GM19324 (cell line): ENCODE measurements at regions not wholly inside any gene's neighbourhood (a gene's known extent, or its start where the extent isn't known, plus 50 kb on each side); places are given as distances from the start of the nearest gene placed in this dataset.
A peak's percentile ranks its signal among the peaks of the same experiment; 100 is the strongest.

ENCODE experiments used
- ATAC-seq: cut with Tn5 transposase; IDR thresholded peaks from one replicate; pipeline ENCODE4 v1.9.1; 2021; ENCODE audit warnings: mild to moderate bottlenecking, moderate library complexity; ENCODE audit not compliant: unreplicated experiment, low FRiP score

DNA sequence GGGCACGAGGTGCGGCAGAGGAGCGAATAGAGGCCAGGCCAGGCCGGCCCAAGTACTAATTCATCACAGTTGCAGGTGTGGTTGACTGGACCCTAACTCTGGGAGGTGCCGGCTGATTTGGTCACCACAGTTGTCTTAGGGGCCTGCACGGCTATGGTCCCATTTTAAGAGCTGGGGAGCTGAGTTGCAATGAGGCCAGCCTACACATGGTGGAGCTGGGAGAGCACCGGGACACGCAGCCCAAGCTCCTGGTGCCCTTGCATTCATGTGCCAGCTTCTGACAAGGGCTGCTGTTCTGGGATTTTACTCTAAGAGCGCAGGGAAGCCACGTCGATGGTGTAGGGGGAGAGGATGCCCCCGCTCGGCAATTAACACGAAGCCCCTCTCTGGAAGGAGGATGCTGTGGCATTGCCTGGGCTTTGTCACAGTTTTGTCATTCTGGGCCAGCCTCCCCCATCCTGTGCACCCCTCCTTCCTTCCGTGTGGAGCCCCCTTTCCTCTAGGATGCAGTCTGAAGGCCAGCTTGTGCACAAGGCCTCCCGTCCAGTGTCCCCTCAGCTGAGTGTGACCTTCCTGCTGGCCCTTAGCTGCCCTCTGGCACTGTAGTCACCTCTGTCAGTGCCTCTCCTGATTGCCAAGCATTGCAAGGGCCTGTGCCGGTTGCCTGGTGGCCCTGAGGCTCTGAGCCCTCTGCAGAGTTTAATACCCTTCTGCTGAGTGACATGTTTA, 109.4 kb upstream of the C1QTNF9B start:
- ATAC-seq, result no peak

GRCh38 chr13:24007979-24008620, 110.8 kb upstream of the C1QTNF9B start:
- no peak for ATAC-seq

DNA sequence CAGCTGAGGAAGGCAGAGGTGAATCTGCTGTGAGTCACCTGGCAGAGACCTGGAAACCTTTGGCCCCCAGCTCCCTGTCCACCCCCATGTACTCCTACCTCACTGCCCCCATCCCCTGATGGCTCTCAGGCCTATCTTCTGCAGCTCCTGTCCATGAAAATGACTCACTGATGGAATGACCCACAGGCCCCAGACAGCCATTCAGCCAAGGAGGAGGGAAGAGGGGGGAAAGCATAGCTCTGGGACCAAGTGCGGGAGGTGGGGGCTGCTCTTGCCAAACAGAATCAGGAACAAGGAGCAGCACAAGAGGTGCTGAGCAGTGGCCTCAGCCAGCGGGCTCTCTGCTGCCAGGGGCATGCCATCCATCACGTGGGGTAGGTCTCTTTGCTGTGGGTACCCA, 111.4 kb upstream of the C1QTNF9B start:
- ATAC-seq, result no peak

DNA sequence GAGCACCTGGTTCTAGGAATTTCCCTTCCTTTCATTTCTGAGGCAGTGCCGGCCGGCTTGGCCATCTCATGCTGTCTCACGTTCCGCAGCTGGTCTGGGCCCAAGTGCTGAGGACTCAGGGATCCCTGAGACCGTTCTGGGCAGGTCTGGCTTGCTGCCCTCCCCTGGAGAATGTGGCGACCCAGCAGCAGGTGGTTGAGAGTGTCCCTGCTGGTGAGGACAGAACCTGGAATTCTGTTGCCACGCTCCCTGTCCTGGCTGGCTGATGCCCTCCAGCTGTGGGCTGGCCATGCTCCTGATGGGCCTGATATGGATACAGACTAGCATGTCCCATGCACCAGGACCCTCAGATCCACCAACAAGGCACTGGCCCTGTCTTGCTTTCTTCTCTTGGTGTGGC, 114.0 kb upstream of the C1QTNF9B start:
- ATAC-seq, result no peak

- no peak for ATAC-seq
These were observed 115.3 kb upstream of the C1QTNF9B start for GRCh38 chr13:24012648-24013047.

DNA sequence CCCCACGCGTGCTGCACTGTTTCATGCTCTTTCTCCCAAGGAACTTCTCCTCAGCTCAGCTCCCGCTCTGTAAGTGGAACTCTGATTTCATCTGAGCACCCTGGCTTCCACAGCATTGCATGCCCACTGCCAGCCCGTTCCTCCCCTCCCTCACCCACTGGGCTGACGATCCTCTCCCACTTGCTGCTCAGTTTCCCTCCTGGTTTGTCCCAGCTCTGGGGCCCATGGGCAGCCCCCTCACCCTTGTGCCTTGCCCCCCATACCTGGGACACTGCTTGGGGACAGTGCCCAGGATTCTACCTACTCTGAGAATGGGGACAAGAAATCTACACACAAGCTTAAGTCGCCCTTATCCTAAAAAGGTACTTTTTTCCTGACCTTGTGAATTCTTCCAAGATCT, 115.9 kb upstream of the C1QTNF9B start:
- no peak for ATAC-seq

DNA sequence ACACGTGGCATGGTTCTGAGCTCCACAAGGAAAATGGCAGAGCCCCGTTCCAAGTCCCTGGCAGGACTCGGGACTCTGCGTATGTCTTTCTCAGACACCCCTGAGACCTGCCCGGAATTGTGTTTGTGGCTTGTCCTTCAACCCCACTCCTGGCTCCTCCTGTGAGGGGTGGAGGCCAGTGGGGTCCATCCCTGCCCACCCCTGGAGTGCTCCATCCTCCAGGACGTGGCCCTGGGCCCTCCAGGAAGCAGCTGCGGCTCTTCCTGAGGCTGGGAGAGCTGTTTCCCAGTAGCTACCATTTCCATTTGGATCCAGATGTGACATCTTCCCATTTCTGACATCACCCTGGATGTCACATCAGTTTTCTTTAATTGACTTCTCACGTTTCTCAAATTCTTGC, 118.7 kb upstream of the C1QTNF9B start:
- ATAC-seq, result no peak

DNA sequence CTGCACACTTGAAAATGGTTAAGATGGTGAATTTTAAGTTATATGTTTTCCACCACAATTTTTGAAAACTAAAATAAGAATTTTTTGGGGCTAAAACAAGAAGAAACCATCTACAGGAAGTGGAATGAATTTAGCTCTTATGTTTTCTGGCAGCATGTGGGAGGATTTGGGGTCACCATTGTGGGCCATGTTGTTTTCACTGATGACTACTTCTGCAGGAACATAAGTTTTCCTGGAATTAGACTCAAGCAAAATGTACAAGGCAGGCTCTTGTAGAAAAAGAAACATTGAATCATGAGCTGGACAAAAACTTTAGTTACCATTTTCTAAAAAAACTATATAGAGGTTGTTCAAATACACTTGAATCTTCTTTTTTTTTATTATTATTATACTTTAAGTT, 125.3 kb upstream of the C1QTNF9B start:
- ATAC-seq, result no peak

GRCh38 chr13:24023073-24023472, 125.8 kb upstream of the C1QTNF9B start:
- ATAC-seq, result no peak

DNA sequence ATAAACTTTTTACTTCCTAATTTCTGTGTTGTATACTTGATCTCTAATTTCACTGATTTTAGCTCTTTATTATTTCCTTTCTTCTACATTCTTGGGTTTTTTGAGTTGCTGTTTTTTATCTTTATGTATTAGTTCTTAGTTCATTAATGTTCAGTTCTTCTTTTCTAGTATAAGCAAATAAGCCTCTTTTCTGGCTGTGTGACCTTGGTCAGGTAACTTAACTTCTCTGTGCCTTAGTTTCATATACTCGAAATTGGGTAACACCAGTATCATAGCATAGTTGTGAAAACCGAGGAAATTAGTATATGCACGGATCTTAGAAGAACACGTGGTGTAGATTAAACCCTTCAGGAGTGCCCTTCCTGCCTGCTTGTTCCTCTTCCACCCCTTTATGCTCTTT, 130.2 kb upstream of the C1QTNF9B start:
- no peak for ATAC-seq

GRCh38 chr13:24032252-24032651, 128.3 kb upstream of the SPATA13 start:
- no peak for ATAC-seq

- no peak for ATAC-seq
These were observed 127.8 kb upstream of the SPATA13 start for GRCh38 chr13:24032674-24033073.

DNA sequence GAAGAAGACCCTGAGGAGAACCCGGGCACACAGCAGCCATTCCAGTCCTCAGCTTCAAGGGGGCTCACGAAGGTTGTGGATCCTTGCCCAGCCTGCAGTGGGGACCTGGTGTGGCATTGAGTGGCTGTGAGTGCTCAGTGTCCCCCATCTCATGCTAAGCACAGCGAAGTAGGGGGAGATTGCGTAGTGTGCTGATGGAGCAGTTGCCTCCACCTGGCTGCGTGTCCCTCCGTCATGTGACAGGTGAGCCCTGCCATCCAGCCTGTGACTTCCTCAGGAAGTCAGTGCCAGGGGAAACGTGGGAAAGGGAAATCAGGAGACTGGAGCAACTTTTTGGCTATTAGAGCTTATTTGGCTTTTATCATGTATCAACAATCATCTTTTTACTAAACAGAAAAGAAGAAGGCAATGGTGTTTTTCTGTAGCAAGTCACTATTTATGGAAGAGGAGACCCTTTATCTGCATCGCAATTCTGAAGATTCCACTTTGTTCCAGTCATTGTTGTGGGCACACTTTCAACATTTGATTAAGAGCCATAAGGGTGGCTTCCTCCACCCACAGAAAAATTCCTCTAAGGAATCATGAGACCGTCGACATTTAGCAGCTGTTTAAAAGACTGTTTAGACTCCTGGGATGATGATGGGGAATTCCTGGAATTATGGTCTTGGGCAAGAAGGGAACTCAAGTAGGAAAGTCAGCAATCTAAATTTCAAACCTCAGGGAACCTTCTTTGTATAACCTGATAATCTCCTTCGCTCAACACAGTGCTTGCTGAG, 126.8 kb upstream of the SPATA13 start:
- no peak for ATAC-seq

- ATAC-seq, result no peak
These were observed 125.1 kb upstream of the SPATA13 start for GRCh38 chr13:24035411-24035810.

GRCh38 chr13:24036115-24036514, 124.4 kb upstream of the SPATA13 start:
- ATAC-seq, result no peak

- no peak for ATAC-seq
These were observed 122.1 kb upstream of the SPATA13 start for GRCh38 chr13:24038405-24038804.

- no peak for ATAC-seq
These were observed 121.6 kb upstream of the SPATA13 start for GRCh38 chr13:24038841-24039330.

- peak; percentile 77 for ATAC-seq
These were observed 120.7 kb upstream of the SPATA13 start for GRCh38 chr13:24039621-24040475.

DNA sequence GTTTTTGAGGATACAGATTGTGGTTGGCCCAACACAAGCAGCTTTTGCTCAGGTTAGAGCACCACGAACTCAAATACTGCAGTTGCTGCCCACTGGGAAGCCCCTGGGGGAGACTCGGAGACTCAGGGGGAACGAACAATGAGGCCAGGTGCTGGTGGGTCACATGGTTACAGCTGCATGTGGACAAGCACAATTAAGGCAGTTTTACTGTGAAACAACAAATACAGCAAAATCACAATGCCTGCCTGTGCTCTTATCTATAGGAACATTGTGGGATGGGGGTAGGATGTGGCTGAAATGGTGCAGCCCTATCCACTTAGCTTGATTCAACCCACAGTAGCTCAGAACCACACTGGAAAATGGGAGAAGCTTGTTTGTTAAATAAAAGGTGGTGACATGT, 119.7 kb upstream of the SPATA13 start:
- ATAC-seq, result no peak

DNA sequence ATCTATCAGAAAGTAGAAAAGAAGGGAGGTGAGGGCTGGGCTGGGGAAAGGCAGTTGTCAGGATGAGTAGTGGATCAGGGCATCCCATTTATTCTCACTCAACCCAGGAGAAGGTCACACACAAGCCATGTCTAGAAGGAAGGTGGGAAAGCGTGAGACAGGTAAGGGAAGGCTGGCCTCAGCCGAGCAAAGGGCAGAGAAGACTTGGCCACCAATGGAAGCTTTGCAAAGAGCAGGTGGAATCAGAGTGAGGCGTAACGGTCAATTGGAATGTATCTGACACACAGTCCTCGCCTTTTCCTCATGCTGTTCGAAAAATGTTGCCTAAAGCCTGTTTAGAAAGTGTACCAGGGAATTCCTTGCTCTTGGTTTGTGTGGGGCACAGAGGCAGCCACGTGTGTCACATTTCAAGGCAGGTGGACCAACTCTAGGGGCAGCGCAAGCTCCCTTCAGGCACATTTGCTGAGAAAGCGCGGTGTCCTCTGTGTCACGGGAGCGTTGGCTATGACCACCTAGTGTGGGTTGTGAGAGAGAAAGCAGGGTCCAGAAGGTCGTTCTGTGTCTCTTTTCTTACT, 118.8 kb upstream of the SPATA13 start:
- no peak for ATAC-seq
